Urinary bladder (tissue), 3 donors: ENCODE measurements at regions not wholly inside any gene's neighbourhood (a gene's known extent, or its start where the extent isn't known, plus 50 kb on each side); places are given as distances from the start of the nearest gene placed in this dataset.
A peak's percentile ranks its signal among the peaks of the same experiment; 100 is the strongest.

ENCODE experiments used
- DNase-seq: peaks from one replicate; pipeline ENCODE4 v3.0.0-alpha.2; 2015; ENCODE audit errors: extremely low spot score
- H3K27ac ChIP-seq: one replicate; pipeline ENCODE4 v1.5.1; 2013; ENCODE audit warnings: low read depth, mild to moderate bottlenecking, moderate library complexity
- H3K36me3 ChIP-seq: one replicate; pipeline ENCODE4 v1.6.1; 2013; ENCODE audit warnings: mild to moderate bottlenecking, moderate library complexity; ENCODE audit not compliant: insufficient read depth
- H3K4me1 ChIP-seq: one replicate; pipeline ENCODE4 v1.6.1; 2013; ENCODE audit warnings: mild to moderate bottlenecking, moderate library complexity; ENCODE audit not compliant: insufficient read depth
- H3K4me3 ChIP-seq: one replicate; pipeline ENCODE4 v1.5.1; 2013; ENCODE audit warnings: low read depth, low read length
- WGBS: extraction: QIAGEN DNeasy Blood & Tissue Kit; methylation state at CpG from one replicate; pipeline ENCODE4 v1.1.7; 2013; 5-methylcytosine and 5-hydroxymethylcytosine counted together
- donor health status: healthy with polysubstance abuse.
- donor health status: healthy.

DNA sequence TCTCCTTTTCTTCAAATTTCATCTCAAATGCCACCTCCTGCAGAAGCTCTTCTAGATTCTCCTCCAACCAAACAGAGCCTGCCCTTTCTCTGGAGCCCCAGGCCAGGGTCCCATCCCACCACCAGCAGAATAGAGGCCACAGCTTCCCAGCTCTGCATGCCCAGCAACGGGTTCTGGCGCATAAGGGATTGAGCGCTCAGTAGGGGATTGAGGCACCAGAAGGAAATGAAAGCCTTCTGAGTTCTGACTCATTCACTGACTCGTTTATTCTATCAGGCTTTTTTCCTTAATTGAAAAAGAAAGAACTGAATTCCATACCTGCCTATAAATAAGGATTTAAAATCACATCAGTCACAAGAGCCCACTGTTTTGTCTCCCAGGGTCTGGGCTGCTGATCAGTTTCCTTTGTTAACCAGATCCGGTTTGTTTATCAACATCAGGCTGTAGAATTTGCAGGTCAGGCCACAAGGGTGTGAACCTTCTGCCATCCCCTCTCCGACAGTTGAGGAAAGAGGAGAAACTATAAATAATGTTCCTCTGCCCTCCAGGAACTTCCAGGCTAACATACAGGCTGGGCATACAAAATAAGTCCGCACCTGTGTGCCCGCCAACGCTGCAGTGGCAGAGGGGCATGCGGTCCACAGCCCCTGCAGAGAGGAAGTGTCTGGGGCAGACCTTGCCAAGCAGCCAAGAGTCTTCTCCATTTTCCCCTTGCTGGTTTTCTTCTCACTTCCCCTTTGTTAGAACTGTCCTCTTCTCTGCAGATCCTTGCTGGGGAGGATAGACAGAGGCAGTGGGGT, 63.5 kb upstream of the PRDM11 start:
- H3K4me3 ChIP-seq, result no peak overlapping the region
- H3K36me3 ChIP-seq, result no peaks in the 10 kb centered on the region
- 58% methylated on average over 10 of the region's 10 CpGs for WGBS
- DNase-seq, result no peak
- no peaks in the 10 kb centered on the region for H3K4me1 ChIP-seq
- no peak overlapping the region for H3K27ac ChIP-seq

DNA sequence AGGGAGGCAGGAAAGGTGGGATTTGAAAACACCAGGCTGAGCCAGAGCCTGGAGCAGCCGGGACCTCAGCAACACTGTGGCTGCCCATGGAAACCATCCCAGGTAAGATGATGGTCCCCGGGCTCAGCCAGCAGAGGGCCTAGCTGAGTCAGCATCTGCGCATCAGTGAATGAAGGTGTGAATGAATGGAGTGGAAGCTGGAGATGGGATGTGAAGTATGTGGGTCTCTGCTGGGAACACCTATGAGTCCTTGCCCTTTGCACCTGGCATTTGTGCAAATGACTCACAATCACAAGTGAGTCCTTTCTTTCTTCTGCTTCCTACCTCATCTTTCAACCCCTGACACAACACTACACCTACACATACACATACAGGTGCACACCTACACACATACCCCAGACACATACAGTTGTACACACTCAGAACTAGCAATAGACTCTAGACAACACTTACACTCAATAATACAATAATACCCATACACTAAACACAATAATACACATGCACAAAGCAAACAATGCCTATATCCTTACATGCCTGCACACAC, 62.8 kb upstream of the PRDM11 start:
- Histone ChIP-seq H3K4me3 (no peak overlapping the region), H3K27ac (no peak overlapping the region), H3K4me1 (no peaks in the 10 kb centered on the region), H3K36me3 (no peaks in the 10 kb centered on the region)
- WGBS, result 38% methylated on average over 3 of the region's 3 CpGs
- no peak for DNase-seq

DNA sequence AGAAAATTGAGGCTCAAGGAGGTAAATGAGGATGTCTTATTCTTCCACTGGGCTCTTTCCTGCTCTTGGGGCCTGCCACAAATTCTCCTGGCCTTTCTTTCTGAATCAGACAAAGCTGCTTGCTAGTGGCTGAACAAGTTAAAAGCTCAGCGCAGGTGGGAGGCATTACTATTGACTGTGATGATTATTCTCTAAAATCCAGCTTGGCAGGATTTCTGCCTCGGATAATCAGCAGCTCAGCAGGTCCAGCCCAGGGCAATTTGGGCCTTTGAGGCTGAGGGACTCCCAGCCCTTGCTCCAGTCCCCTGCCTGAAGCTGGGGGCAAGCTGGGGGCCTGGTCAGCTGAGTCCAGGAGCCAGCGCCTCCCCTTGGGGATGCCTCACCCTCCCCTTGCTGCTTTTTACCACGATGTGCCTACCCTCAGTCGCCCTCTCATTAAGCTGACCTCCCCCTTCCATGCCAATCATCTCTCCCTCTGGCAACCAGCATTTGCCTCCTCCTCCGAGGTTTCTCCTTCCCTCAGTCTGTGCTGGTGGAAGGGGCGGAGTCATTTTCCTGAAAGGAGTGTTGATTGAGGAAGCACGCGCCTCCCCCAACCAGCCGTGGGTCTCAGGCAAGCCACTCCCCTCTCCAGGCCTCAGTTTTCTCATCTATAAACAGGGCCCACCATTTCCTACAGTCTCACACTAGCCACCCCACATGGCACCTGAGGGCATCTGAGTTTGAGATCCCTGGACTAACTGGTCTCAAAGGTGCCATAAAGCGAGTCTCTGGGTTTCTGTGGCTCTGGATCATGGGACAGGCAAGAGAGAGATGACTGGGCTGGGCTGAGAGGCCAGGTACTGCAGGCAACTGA, 60.6 kb upstream of the PRDM11 start:
- H3K27ac ChIP-seq, result no peak overlapping the region
- H3K4me3 ChIP-seq, result no peak overlapping the region
- WGBS, result 70% methylated on average over 11 of the region's 11 CpGs
- no peaks in the 10 kb centered on the region for H3K36me3 ChIP-seq
- no peak for DNase-seq
- no peaks in the 10 kb centered on the region for H3K4me1 ChIP-seq

DNA sequence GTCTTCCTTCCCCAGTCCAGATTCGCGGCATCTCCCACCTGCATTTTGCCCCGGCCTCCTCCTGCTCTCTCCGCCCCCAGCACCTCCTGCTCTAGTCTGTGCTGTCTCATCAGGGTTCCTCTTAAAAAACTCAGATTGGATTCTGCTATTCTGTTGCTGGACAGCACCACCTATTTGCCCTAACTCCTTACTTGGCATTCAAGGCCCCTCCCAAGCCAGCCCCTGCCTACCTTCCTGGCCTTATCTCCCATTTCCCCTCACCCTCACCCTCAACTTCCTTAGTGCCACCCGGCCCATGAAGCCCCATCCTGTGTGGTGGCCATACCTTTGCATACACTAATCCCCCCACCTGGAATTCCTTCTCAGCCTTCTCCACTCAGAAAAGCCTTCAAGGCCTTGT, 59.9 kb upstream of the PRDM11 start:
- Histone ChIP-seq H3K27ac (no peak overlapping the region), H3K4me3 (no peak overlapping the region), H3K4me1 (no peaks in the 10 kb centered on the region), H3K36me3 (no peaks in the 10 kb centered on the region)
- no peak for DNase-seq
- WGBS, result 91% methylated on average over 5 of the region's 5 CpGs

DNA sequence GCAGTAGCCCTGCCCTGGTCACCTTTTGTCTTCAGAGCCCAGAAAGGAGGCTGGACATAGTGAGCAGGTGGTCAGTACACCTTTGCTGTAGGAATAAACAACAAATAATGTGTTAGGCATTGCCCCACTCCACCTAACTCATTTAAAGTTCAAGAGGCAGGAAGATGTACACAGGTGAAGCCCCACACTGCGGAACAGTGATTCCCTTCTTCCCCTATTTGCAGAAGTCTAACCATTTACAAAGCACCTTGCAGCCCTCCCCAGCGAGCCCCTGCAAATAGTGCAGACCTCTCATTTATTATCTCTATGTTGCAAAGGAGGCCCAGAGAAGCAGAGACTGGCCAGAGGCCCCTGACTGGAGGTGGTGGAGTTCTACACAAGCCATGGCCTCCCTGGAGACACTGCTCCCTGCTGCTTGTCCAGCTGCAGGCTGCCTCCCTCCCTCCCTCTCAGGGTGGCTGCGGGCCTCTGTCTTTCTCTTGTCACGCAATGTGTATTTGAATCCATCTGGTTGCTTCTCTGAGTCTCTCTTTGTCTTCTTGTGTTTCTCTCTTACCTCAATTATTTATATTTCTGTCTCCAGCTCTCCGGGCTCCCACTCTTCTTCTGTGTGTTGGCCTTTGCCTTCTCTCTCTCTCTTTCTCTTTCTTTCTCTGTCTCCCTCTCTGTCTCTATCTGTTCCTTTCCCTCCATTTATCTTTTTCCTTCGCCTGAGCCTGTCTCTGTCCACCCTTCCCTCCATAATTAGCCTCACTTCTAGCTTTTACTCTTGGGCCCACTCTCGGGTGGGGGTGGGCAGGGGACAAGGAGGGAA, 59.1 kb upstream of the PRDM11 start:
- Histone ChIP-seq H3K36me3 (no peaks in the 10 kb centered on the region), H3K4me3 (no peak overlapping the region), H3K27ac (peak overlapping the region; percentile 46), H3K4me1 (no peaks in the 10 kb centered on the region)
- WGBS, result 67% methylated on average over 7 of the region's 7 CpGs
- no peak for DNase-seq

DNA sequence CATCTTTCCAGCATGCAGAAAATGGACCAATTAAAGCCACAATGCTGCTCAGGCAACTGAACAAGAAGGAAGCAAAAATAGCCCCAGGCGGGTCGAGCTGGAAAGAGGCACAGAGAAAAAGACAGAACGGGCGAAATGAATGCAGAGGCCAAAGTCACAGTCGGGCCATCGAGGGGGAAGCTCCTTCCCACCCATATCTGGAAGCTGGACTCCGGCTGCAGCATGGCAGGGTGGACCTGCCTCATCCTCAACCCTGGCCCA, 58.6 kb upstream of the PRDM11 start:
- peak overlapping the region; percentile 46 for H3K27ac ChIP-seq
- no peaks in the 10 kb centered on the region for H3K36me3 ChIP-seq
- no peak for DNase-seq
- H3K4me1 ChIP-seq, result no peaks in the 10 kb centered on the region
- no peak overlapping the region for H3K4me3 ChIP-seq
- WGBS, result 71% methylated on average over 7 of the region's 7 CpGs

DNA sequence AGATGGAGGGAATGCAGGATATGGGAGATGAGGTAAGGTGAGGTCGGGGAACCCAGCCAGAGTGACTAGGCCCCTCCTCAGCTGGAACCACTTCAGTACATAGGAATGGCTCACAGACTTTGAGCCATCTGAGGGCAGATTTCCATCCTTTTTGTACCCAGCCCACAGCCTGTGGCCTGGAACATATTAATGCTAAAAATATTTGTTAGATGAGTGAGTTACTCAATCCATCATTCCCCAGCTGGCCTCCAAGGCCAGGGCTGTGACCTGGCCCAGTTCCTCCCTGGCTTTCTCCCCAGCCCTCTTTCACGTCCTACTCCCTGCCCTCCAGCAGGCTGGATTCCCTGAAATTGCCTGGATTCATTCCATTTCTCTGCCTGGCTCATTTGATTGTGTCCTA, 57.2 kb upstream of the PRDM11 start:
- Histone ChIP-seq H3K4me1 (no peaks in the 10 kb centered on the region), H3K27ac (no peak overlapping the region), H3K36me3 (no peaks in the 10 kb centered on the region), H3K4me3 (no peak overlapping the region)
- DNase-seq, result no peak
- 36% methylated on average over 2 of the region's 2 CpGs for WGBS

DNA sequence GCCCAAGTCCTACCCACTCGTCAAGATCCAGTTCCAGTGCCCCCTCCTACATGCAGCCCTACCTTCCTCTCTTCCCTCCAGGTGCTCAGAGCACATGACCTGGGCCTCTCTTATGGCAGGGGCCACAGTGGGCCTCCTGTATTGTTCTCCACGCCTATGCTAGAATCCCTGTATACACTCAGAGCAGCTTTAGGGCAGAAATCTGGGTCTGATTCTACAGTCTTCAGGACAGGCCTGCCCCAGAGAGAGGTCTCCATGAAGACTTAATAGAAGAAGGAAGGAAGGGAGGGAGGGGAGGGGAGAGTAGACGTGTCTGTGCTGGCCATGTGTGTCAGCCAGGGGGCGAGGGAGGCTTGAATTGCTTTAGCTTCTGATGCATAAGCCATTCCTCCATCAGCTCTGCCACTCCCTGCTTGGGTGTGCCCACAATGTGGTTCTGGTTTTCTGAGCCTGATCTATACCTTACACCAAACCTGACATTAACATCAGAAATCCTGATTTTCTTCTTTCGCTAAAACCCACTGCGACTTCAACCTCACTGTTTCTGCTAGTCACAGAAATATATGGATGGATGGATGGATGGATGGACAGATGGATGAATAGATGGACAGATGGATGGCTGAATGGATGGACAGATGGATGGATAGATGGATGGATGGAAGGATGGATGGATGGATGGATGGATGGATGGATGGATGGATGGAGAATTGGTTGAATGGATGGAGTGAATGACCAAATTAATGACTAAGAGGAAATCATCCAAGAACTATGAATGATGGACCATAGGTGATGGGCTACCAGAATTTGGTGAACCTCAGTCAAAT, 56.6 kb upstream of the PRDM11 start:
- H3K4me3 ChIP-seq, result no peak overlapping the region
- WGBS, result 75% methylated on average over 6 of the region's 6 CpGs
- no peaks in the 10 kb centered on the region for H3K36me3 ChIP-seq
- DNase-seq, result no peak
- no peak overlapping the region for H3K27ac ChIP-seq
- no peaks in the 10 kb centered on the region for H3K4me1 ChIP-seq

DNA sequence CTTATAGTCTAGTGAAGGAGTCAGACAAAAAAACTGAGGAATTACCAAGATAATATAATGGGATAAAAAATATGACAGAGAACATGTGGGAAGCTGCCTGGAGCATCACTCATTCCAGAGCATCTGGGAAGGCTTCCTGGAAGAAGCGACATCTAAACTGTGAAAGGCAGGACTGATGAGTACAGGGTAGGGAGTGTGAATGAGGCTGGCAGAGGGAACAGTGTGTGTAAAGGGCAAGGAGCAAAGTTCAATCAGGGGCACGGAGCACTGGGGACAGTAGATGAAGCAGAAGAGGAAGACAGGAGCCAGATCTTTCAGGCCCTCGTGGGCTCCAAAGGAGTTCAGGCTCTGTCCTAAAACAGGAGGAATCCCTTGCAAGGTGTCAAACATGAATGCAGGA, 55.8 kb upstream of the PRDM11 start:
- 85% methylated on average over 3 of the region's 3 CpGs for WGBS
- H3K4me3 ChIP-seq, result no peak overlapping the region
- H3K27ac ChIP-seq, result no peak overlapping the region
- no peak for DNase-seq
- no peaks in the 10 kb centered on the region for H3K36me3 ChIP-seq
- no peaks in the 10 kb centered on the region for H3K4me1 ChIP-seq

DNA sequence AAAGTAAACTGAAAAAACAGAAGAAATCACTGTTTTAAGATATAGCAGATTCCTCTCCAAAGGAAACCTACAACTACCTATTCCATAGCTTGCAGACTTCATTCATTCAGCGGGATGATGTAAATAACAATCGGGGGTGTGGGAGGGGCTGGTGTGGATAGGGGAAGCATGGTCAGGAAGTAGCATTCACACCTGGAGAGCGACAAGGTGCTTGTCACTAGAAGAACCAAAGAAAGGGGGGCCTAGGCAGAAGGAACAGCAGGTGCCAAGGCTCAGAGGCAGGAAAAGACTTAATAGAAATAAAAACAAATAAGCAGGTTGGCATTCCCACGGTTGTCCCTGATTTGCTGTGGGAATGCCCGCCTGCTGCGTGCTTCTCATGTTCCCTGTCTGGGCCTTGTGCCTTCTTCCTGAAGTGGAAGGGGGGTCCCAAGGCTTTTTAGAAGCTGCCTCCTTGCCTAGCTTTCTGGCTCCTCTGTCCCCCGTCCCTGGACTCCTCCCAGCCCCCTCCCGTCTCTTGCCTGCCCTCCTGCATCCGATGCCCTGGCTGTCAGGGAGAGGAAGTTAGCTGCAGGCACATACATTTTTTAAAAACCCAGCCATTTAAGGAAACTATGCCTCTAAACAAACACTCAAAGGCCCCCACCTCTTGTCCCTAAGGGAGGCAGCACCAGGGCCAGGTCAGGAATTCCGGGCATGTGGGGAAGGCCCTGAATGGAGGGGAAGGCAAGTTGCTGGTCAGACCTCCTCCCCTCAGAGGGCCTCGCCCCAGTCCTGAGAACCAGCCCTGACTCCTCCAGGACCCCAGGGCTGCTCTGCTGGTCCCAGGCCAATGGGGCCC, 54.7 kb upstream of the PRDM11 start:
- no peak overlapping the region for H3K27ac ChIP-seq
- WGBS, result 60% methylated on average over 11 of the region's 11 CpGs
- no peak for DNase-seq
- no peak overlapping the region for H3K4me3 ChIP-seq
- no peaks in the 10 kb centered on the region for H3K36me3 ChIP-seq
- H3K4me1 ChIP-seq, result no peaks in the 10 kb centered on the region

DNA sequence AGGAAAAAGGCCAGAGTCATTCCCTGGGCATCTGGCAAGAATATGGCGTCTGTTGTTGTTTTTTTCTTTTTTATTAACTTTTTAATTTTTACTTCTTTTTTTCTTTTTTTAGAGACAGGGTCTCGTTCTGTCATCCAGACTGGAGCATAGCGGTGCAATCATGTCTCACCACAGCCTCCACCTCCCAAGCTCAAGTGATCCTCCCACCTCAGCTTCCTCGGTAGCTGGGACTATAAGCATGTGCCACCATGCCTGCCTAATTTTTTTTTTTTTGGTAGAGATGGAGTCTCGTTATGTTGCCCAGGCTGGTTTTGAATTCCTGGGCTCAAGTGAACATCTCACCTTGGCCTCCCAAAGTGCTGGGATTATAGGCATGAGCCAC, 54.0 kb upstream of the PRDM11 start:
- no peaks in the 10 kb centered on the region for H3K4me1 ChIP-seq
- no peak for DNase-seq
- 82% methylated on average over 5 of the region's 5 CpGs for WGBS
- H3K36me3 ChIP-seq, result no peaks in the 10 kb centered on the region
- H3K27ac ChIP-seq, result no peak overlapping the region
- H3K4me3 ChIP-seq, result no peak overlapping the region

DNA sequence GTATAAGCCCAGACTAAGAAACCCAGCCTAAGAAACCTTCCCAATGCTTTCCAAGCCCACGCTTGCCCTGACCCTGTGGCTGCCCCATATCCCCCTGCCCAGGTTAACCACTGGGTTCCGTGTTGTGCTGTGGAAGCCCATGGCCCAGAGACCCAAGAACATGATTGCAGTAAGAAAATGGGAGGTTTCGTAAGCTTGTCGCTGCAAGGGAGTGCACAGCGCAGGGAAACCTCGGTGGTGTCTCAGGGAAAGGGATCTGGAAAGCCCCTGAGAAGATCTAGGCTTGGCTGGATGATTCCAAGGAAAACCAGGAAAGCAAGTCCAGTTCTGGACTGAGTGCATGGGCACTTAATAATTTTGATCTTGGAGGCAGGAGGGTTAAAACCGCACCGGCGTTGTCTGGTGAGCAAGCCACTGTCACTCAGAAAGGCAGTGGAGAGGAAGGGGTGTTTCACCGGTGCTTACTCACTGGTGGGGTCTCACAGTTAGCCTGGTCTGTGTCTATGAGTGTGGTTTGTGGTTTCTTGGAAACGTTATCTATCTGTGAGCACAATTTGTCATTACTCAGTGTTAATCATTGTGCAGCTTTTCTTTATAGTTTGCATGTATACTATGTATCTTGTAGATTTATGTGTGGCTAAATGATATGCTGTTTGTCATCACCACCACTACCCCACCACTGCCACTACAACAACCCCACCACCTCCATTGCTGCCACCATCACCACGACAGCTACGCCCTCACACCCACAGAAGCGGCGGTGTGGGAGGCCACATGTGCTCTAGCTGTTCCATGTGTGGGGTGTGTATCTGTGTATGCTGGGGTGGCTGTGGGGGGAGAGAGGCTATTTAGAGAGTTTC, 53.3 kb upstream of the PRDM11 start:
- Histone ChIP-seq H3K4me1 (no peaks in the 10 kb centered on the region), H3K36me3 (no peaks in the 10 kb centered on the region), H3K27ac (no peak overlapping the region), H3K4me3 (no peak overlapping the region)
- no peak for DNase-seq
- 77% methylated on average over 15 of the region's 15 CpGs for WGBS
